HT-29 (cell line): ENCODE measurements at regions not wholly inside any gene's neighbourhood (a gene's known extent, or its start where the extent isn't known, plus 50 kb on each side); places are given as distances from the start of the nearest gene placed in this dataset.

Experiments
- DNase-seq: peaks from one replicate; pipeline ENCODE4 v3.0.0-alpha.2; 2015; ENCODE audit warnings: low spot score

DNA sequence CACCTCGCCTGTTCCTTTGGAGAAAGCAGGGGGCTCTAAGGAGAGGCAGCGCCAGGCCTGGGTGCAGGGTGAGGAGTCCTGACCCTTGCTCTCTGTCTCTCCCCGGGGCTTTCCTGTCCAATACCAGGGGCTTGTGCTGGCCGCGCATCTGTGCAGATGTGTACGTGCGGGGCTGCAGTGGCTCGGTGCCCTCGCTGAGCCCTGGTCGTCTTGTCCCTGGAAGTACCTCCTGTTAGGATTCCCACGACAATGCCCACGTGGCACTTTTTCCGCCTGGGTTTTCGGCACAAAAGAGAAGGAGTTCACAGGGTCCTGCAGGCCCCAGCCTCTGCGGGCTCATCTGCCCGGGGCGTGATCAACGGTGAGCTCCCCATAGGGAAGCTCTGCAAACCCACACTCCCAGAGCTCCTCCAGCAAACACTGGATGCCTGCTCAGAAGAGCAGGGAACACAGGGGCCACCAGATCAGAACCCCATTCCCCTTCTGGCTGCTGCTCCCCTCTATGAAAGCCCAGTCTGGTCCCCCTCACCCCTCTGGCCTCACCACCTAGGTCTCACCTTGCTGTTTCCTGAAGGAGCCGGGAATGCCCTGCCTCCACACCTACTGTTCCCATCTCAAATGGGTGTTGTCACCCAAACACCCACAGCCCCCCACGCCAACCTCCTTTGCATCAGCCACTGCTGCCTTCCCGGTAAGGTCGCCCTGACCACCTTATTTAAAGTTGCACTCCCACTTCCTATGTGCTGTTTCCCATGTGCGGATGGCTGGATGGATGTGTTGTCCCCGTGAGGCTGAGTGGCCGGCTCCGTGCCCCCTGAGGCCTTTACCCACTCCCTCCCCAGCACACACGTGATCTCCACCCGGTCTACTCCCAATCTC is 62.6 kb upstream of the PRR20G start:
- no peak for DNase-seq

DNA sequence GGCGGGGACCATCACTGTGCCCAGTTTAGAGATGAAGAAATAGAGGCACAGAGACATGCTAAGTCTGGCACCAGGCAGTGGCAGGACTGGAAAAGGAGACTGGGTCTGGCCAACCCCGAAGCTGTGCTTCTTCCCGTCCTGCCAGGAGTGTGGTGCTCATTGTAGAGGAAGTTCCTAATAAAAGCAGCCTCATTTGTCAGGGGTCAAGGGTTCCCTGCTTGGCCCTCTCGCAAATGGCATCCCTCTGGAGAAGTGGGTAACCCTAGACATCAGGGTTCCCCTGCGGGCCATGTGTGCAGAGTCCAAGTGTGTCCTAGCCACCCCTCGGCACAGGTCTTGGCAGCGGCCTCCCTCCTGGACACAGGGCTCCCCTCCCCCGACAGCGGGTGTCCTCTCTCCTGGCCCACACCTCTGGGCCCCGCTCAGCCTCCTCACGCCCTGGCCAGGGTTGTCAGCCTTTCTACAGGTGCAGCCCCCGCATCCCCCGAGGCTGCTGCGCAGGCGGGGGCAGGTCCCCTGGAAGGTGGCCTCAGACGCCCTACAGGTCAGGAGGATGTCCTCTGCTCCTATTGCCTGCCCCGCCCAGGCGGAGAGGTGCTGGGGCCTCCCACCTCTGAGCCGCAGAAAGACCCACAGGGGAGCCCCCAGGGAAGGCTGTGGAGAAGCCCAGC is 61.8 kb upstream of the PRR20G start:
- no peak for DNase-seq

DNA sequence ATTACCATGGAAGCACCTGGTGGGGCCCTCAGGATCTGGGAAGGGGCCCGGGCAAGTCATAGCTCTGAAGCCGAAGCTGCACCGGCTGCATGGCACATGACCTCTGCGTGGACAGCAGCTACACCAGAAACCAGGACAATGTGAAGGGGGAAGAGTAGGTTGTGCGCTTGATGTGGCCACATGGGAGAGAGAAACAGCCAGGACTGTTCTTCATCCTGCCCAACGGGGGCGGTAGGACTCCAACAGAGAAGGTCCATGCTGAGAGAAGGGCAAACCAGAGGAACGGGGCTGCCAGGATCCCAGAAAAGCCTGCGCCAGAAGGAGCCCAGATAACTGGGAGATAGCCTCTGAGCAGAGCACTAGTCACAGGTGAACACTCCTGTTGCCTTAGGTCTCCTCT is 54.9 kb upstream of the PRR20G start:
- no peak for DNase-seq

DNA sequence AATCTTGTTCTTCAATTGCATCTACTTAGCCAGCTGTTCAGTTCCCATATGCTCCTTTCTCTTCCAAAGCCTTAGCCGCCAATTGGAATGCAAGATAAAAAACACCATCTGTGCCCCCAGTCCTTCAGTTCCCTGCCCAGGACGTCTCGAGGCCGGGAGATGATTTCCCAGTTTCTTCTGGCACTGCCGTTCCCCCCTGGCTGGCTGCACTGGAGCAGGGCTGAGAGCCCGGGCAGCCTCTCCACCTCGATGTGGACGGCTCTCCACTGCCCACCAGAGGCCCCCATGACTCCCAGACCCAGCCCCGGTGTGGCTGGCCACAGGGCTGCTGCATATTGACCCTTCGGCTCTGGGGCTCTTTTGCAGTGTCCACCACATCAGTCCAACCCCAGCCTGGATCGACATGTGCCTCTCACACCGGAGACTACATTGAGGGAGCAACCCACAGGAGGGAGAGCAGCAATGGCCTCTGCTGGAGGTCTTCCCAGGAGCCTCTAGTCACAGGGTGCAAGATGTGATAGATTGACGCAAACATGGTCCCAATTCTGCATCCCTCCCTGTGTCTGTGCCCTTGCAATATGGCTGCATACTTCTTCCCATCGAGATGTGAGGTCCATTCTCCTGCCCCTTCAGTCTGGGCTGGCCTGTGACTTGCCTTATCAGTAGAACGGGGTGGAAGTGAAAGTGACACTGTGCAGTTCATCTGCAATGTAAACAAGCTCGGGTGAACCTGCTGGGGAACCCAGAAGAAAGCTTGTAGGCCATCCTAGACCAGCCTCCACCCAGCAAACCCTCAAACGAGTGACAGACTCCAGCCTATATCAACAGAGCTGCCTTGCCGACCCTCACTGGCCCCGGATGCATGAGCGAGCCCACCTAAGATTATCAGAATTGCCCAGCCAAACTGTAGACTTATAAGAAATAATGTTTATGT is 52.3 kb upstream of the PRR20G start:
- no peak for DNase-seq

DNA sequence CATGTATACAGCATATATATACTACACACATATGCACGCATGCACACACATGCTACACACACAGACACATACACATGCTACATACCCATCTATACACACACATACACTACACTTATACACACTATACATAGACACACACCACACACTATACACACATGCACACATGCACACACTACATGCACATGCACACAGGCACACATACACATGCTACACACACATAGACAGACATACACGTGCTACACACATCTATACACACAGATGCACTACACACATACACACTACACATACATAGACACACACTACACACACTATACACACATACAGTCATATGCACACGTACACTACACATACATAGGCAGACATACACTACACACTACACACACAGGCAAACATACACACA is 51.2 kb upstream of the PRR20G start:
- no peak for DNase-seq

DNA sequence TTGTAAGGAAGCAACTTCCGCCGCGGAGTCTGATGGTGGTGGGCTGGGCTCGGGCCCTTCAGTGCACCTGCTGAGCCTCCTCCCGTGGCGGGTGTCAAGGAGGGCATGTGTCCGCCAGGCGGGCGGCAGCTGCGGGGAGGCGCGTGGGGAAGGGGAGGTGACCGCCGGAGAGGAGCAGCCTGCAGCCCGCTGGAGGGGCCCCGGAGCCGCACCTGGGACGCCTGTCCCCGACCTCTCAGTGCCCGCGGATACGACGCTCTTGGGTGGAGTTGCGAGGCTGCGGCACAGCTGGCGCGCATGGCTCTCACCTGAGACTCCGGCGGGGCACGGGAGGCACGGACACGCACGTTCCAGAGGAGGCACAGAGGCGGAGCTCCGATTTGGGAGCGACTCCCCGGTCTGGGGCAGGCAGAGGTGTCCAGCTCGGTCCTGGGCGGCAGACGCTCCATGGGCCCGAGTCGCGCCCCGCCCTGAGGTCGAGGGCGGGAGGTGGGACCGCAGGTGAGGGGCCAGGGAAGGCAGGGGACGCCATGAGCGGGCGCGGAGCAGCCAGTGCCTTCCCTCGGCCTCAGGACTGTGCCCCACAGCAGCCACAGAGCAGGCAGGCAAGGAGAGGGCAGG is 50.2 kb upstream of the PRR20G start:
- no peak for DNase-seq
